CD14-positive monocyte (primary cell): ENCODE measurements at regions not wholly inside any gene's neighbourhood (a gene's known extent, or its start where the extent isn't known, plus 50 kb on each side); places are given as distances from the start of the nearest gene placed in this dataset.

Source experiments
- DNase-seq, 3 donors: peaks; one replicate each; pipeline ENCODE4 v3.0.0-alpha.2; 2011 to 2022
- H2AFZ ChIP-seq: 2 replicates; pipeline ENCODE4 v1.6.0; 2012; ENCODE audit warnings: mild to moderate bottlenecking, low read depth, low read length, inconsistent platforms; ENCODE audit not compliant: insufficient read depth, poor library complexity, severe bottlenecking
- H3K27ac ChIP-seq, 2 donors: 1 replicate in 1 of 2; 2 replicates in 1 of 2; pipeline ENCODE4 v1.5.1; 2012 to 2013; ENCODE audit warnings: low read length in 2 of 2, control low read depth in 1 of 2, inconsistent platforms in 1 of 2, low read depth in 1 of 2, mild to moderate bottlenecking in 1 of 2
- H3K27me3 ChIP-seq, 2 donors: one replicate each; pipeline versions ENCODE4 v1.6.0 to v1.6.1; 2011 to 2013; ENCODE audit warnings: low read length in 2 of 2; ENCODE audit not compliant: control insufficient read depth in 2 of 2, insufficient read depth in 2 of 2
- H3K36me3 ChIP-seq, 2 donors: replicated peaks in 1 of 2; 1 replicate in 1 of 2; 2 replicates in 1 of 2; pipeline versions ENCODE4 v1.5.1 to v1.6.1; 2012 to 2013; ENCODE audit warnings: low read length in 2 of 2, control low read depth in 1 of 2, inconsistent platforms in 1 of 2, mild to moderate bottlenecking in 1 of 2; ENCODE audit not compliant: insufficient read depth in 2 of 2, control insufficient read depth in 1 of 2
- H3K4me1 ChIP-seq, 2 donors: 1 replicate in 1 of 2; 2 replicates in 1 of 2; pipeline versions ENCODE4 v1.5.1 to v1.6.1; 2012 to 2013; ENCODE audit warnings: low read length in 2 of 2, control low read depth in 1 of 2, inconsistent platforms in 1 of 2, mild to moderate bottlenecking in 1 of 2, moderate library complexity in 1 of 2; ENCODE audit not compliant: insufficient read depth in 2 of 2, control insufficient read depth in 1 of 2
- H3K4me2 ChIP-seq: replicated peaks from 2 replicates; pipeline ENCODE3; 2012; ENCODE audit warnings: low read length, moderate library complexity, mild to moderate bottlenecking; ENCODE audit not compliant: poor library complexity, severe bottlenecking; ENCODE audit errors: extremely low read depth
- H3K4me3 ChIP-seq, 3 experiments: fragments of 200-600 bp in 1 of 3; sonication (generic) in 1 of 3; replicated peaks in 1 of 3; 1 replicate in 2 of 3; 2 replicates in 1 of 3; pipeline ENCODE4 v1.5.1; 2011 to 2013; ENCODE audit warnings: low read length in 3 of 3, mild to moderate bottlenecking in 3 of 3, control low read depth in 2 of 3, low read depth in 2 of 3, inconsistent platforms in 1 of 3, moderate library complexity in 1 of 3
- H3K79me2 ChIP-seq: 2 replicates; pipeline ENCODE4 v1.6.0; 2012; ENCODE audit warnings: mild to moderate bottlenecking, control low read depth, inconsistent platforms, low read length, moderate library complexity; ENCODE audit not compliant: insufficient read depth
- H3K9ac ChIP-seq: 2 replicates; pipeline ENCODE4 v1.6.0; 2017; ENCODE audit warnings: low read length, mild to moderate bottlenecking; ENCODE audit not compliant: insufficient read depth, poor library complexity, severe bottlenecking
- H3K9me3 ChIP-seq, 2 donors: replicated peaks in 1 of 2; 1 replicate in 1 of 2; 2 replicates in 1 of 2; pipeline versions ENCODE4 v1.5.1 to v1.6.1; 2012 to 2013; ENCODE audit warnings: low read length in 2 of 2, control low read depth in 1 of 2; ENCODE audit not compliant: control insufficient read depth in 1 of 2, insufficient read depth in 1 of 2
- H4K20me1 ChIP-seq: 2 replicates; pipeline ENCODE4 v1.6.0; 2012; ENCODE audit warnings: mild to moderate bottlenecking, low read length, control low read depth, moderate library complexity; ENCODE audit not compliant: insufficient read depth
- H3K27ac Mint-ChIP-seq, 7 donors: one replicate each; pipeline ENCODE4 v1.8.0; 2020; ENCODE audit warnings: mild to moderate bottlenecking in 7 of 7, mixed read lengths in 7 of 7, moderate library complexity in 6 of 7, inconsistent platforms in 2 of 7
- H3K27me3 Mint-ChIP-seq, 3 donors: one replicate each; pipeline ENCODE4 v1.8.0; 2021 to 2022; ENCODE audit warnings: low read depth in 3 of 3, mild to moderate bottlenecking in 3 of 3, mixed read lengths in 3 of 3, moderate library complexity in 3 of 3, inconsistent platforms in 1 of 3
- H3K36me3 Mint-ChIP-seq, 2 donors: one replicate each; pipeline ENCODE4 v1.8.0; 2020; ENCODE audit warnings: mixed read lengths in 2 of 2, inconsistent platforms in 1 of 2, mild to moderate bottlenecking in 1 of 2
- H3K4me1 Mint-ChIP-seq: one replicate; pipeline ENCODE4 v1.8.0; 2020; ENCODE audit warnings: mild to moderate bottlenecking, mixed read lengths
- H3K4me3 Mint-ChIP-seq, 2 donors: one replicate each; pipeline ENCODE4 v1.8.0; 2020; ENCODE audit warnings: mild to moderate bottlenecking in 2 of 2, mixed read lengths in 2 of 2, moderate library complexity in 1 of 2
- H3K9me3 Mint-ChIP-seq, 7 donors: one replicate each; pipeline ENCODE4 v1.8.0; 2020 to 2022; ENCODE audit warnings: mixed read lengths in 7 of 7, mild to moderate bottlenecking in 6 of 7, moderate library complexity in 6 of 7, inconsistent platforms in 2 of 7
- CTCF ChIP-seq: fragments of 200-600 bp; IDR thresholded peaks from one replicate; pipeline ENCODE4 v1.8.0; 2022; ENCODE audit warnings: antibody characterized with exemption, mild to moderate bottlenecking
- WGBS: methylation state at CpG from one replicate; pipeline ENCODE4 v1.1.5; 2013; ENCODE audit warnings: missing lambda C conversion rate; ENCODE audit not compliant: insufficient coverage; 5-methylcytosine and 5-hydroxymethylcytosine counted together
- intact Hi-C, 2 donors: fragments of 100-400 bp; cut with micrococcal nuclease; formaldehyde crosslinking; loops; one replicate each; pipeline versions ENCODE4 v1.15.0 to v1.15.1; 2023

GRCh38 chr14:71646518-71646917, 285.7 kb upstream of the RGS6 start:
- H3K4me1 ChIP-seq: peaks cover 0 to 4% of the 10 kb centered on the region in 2 donors
- H3K27me3 Mint-ChIP-seq: no peaks in the 10 kb centered on the region
- peaks cover 21 to 42% of the 10 kb centered on the region in 2 donors for H3K36me3 Mint-ChIP-seq
- no peak for TF ChIP-seq CTCF
- DNase-seq: no peak
- peaks cover 4% of the 10 kb centered on the region for H4K20me1 ChIP-seq
- no peak overlapping the region for H3K4me3 Mint-ChIP-seq
- no peaks in the 10 kb centered on the region for H3K27me3 ChIP-seq
- no peak overlapping the region for H3K4me3 ChIP-seq
- no peak overlapping the region for H3K9ac ChIP-seq
- peaks cover 2 to 3% of the 10 kb centered on the region in 2 donors for H3K9me3 ChIP-seq
- peaks cover 16 to 17% of the 10 kb centered on the region in 2 donors for H3K36me3 ChIP-seq
- intact Hi-C loops: no loop called here
- H3K27ac ChIP-seq: no peak overlapping the region
- peaks cover 4% of the 10 kb centered on the region for H3K4me1 Mint-ChIP-seq
- H3K4me2 ChIP-seq: no peak overlapping the region
- H3K27ac Mint-ChIP-seq: no peak overlapping the region
- H2AFZ ChIP-seq: no peak overlapping the region
- H3K79me2 ChIP-seq: no peaks in the 10 kb centered on the region
- no CpG with 5 or more reads among the region's 1 CpG for WGBS
- peaks cover 7 to 19% (median 15%) of the 10 kb centered on the region in 7 donors for H3K9me3 Mint-ChIP-seq

- TF ChIP-seq CTCF: no peak
- H3K36me3 ChIP-seq: peaks cover 24% of the 10 kb centered on the region in 2 donors
Observed at GRCh38 chr14:71647086-71647784, 285.0 kb upstream of the RGS6 start.

More at GRCh38 chr14:71647086-71647784, 285.0 kb upstream of the RGS6 start:
- H3K9me3 Mint-ChIP-seq: peaks cover 9 to 20% (median 15%) of the 10 kb centered on the region in 7 donors
- no peaks in the 10 kb centered on the region for H3K27me3 Mint-ChIP-seq
- DNase-seq: no peak
- Histone ChIP-seq H3K4me2 (no peak overlapping the region), H3K9ac (no peak overlapping the region), H4K20me1 (peaks cover 4% of the 10 kb centered on the region), H3K4me3 (no peak overlapping the region), H3K27me3 (no peaks in the 10 kb centered on the region), H3K27ac (no peak overlapping the region), H3K9me3 (peaks cover 4 to 10% of the 10 kb centered on the region in 2 donors), H2AFZ (no peak overlapping the region), H3K79me2 (no peaks in the 10 kb centered on the region), H3K4me1 (peaks cover 0 to 4% of the 10 kb centered on the region in 2 donors)
- no peak overlapping the region for H3K27ac Mint-ChIP-seq
- no peak overlapping the region for H3K4me3 Mint-ChIP-seq
- intact Hi-C loops: no loop called here
- no CpG with 5 or more reads among the region's 4 CpGs for WGBS
- peaks cover 28 to 45% of the 10 kb centered on the region in 2 donors for H3K36me3 Mint-ChIP-seq
- peaks cover 4% of the 10 kb centered on the region for H3K4me1 Mint-ChIP-seq
